Lower lobe of right lung (tissue), 2 donors: ENCODE measurements at regions not wholly inside any gene's neighbourhood (a gene's known extent, or its start where the extent isn't known, plus 50 kb on each side); places are given as distances from the start of the nearest gene placed in this dataset.

Experiments
- ATAC-seq, 2 donors: fragments of 200-7000 bp; cut with Tn5 transposase; one replicate each; pipeline ENCODE4 v1.9.1; 2020 to 2022; ENCODE audit warnings: mild to moderate bottlenecking in 2 of 2, moderate library complexity in 2 of 2
- DNase-seq: peaks from one replicate; pipeline ENCODE4 v3.0.0-alpha.2; 2020
- H3K27ac ChIP-seq: fragments of 200-600 bp; one replicate; pipeline ENCODE4 v1.8.0; 2022
- H3K27me3 ChIP-seq: fragments of 200-600 bp; one replicate; pipeline ENCODE4 v1.8.0; 2022; ENCODE audit warnings: low read depth
- H3K36me3 ChIP-seq: fragments of 200-600 bp; one replicate; pipeline ENCODE4 v1.8.0; 2022; ENCODE audit warnings: mild to moderate bottlenecking
- H3K4me1 ChIP-seq: fragments of 200-600 bp; one replicate; pipeline ENCODE4 v1.8.0; 2022
- H3K4me3 ChIP-seq: fragments of 200-600 bp; one replicate; pipeline ENCODE4 v1.8.0; 2022; ENCODE audit warnings: mild to moderate bottlenecking
- H3K9me3 ChIP-seq: fragments of 200-600 bp; one replicate; pipeline ENCODE4 v1.8.0; 2022
- intact Hi-C: fragments of 100-400 bp; cut with DNase I; formaldehyde crosslinking; loops from one replicate; pipeline ENCODE4 v1.11.0; 2022
- TF ChIP-seq, protein P1 (sequence below): fragments of 200-600 bp; IDR thresholded peaks from one replicate; pipeline ENCODE4 v1.8.0; 2022; ENCODE audit warnings: antibody characterized with exemption, mild to moderate bottlenecking
- donor health status: DM: no; HTN: yes; CAD: no; lungs with severe emphysema.

DNA sequence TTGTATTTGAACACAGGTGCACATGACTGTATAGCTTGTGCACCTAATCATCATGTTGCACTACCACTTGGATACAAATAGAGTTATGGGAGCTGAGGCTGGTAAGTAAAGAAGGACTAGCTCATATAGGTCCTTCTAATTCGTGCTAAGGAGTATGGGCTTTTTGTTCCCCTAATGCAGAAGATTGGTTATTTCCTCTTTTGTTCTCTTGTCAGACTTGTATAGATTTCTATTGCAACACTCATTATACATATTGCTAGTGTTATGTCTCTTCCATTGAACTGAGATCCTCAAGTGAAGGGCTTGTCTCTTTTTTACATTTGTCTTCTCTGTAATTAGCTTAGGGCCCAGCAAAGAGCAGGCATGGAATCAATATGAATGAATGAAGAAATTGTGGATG lies 54.1 kb upstream of the ARHGAP20 start:
- H3K27ac ChIP-seq: no peak overlapping the region
- H3K4me3 ChIP-seq: no peak overlapping the region
- H3K27me3 ChIP-seq: no peaks in the 10 kb centered on the region
- intact Hi-C loops: no loop called here
- no peaks in the 10 kb centered on the region for H3K36me3 ChIP-seq
- ATAC-seq: no peak
- H3K4me1 ChIP-seq: peaks cover 16% of the 10 kb centered on the region
- DNase-seq: no peak
- H3K9me3 ChIP-seq: no peaks in the 10 kb centered on the region
- TF ChIP-seq, protein P1, sequence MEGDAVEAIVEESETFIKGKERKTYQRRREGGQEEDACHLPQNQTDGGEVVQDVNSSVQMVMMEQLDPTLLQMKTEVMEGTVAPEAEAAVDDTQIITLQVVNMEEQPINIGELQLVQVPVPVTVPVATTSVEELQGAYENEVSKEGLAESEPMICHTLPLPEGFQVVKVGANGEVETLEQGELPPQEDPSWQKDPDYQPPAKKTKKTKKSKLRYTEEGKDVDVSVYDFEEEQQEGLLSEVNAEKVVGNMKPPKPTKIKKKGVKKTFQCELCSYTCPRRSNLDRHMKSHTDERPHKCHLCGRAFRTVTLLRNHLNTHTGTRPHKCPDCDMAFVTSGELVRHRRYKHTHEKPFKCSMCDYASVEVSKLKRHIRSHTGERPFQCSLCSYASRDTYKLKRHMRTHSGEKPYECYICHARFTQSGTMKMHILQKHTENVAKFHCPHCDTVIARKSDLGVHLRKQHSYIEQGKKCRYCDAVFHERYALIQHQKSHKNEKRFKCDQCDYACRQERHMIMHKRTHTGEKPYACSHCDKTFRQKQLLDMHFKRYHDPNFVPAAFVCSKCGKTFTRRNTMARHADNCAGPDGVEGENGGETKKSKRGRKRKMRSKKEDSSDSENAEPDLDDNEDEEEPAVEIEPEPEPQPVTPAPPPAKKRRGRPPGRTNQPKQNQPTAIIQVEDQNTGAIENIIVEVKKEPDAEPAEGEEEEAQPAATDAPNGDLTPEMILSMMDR: no peak

DNA sequence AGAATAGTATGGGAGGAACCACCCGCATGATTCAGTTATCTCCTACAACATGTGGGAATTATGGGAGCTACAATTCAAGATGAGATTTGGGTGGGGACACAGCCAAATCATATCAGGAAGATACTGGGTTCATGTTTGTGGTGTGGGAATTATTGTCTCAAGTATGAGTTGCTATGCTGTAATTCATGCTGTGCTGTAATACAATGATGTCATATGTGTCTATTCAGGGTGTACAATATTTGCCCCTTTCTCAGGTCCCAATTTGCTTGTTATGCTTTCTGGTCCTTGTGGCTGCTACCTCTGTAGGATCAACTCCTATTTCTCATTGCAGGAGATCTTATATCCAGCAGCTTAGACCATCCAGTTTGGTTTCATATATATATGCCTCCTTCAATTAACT lies 52.2 kb upstream of the ARHGAP20 start:
- Histone ChIP-seq H3K27ac (no peak overlapping the region), H3K36me3 (no peaks in the 10 kb centered on the region), H3K27me3 (no peaks in the 10 kb centered on the region), H3K4me3 (no peak overlapping the region), H3K4me1 (peaks cover 24% of the 10 kb centered on the region), H3K9me3 (no peaks in the 10 kb centered on the region)
- no peak for ATAC-seq
- DNase-seq: no peak
- TF ChIP-seq, protein P1: no peak
- intact Hi-C loops: no loop called here

DNA sequence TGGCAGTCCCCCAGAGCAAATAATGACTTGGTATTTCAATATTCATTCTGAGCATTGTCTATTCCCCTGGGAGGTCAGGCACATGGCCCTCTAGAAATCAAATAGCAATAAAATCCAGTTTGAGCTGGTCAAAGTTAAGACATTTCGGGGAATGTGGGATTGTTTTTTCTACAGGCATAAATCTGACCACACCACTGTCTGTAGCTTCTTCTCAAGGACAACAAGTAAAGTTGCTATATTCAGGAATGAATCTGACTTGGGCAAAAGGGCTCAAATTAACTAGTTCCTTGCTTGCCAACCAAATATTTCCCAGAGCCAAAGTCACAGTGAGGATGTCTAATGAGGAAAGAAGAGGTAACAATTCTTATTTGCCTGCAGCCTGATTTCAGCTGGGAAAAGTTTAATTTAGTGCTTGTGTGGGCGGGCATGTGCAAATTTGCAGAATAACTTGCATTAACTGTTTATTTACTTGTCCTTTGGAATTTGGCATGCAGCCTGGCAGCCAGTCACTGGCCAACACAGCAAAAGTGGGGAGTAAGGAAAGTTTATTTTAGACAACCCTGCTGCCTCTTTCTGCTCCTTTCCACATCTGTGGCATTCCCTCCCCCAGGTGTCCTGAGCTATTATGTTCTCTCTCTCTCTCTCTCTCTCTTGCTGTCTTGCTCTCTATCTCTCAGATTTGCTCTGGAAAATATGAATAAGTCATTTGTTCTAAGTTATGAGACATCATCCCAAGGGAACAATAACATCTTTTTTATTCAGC lies 51.2 kb upstream of the ARHGAP20 start:
- ATAC-seq: peak in 1 of 2 donors; percentile 44
- H3K9me3 ChIP-seq: no peaks in the 10 kb centered on the region
- peaks cover 25% of the 10 kb centered on the region for H3K4me1 ChIP-seq
- H3K27ac ChIP-seq: no peak overlapping the region
- H3K36me3 ChIP-seq: no peaks in the 10 kb centered on the region
- DNase-seq: no peak
- no peak overlapping the region for H3K4me3 ChIP-seq
- TF ChIP-seq, protein P1: no peak
- intact Hi-C loops: no loop called here
- H3K27me3 ChIP-seq: no peaks in the 10 kb centered on the region

DNA sequence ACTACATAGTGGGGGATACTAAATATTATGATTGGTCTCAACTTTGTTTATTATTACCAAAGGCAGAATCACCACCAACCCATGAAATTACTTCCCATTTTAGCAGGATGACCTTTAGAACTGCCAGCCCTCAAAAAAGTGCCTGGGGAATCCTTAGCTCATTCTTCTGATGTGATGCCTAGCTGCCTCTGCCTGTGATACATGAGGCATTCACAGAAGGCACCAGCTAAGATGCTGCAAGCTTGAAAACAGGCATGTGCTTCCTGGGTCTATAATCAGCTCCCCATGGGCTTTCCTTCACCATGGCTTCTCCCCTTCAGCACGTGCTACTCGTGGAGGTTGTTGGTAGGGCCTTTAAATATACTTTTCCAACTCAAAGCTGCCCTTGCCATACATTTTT lies 50.4 kb upstream of the ARHGAP20 start:
- no peaks in the 10 kb centered on the region for H3K9me3 ChIP-seq
- no peak overlapping the region for H3K4me3 ChIP-seq
- DNase-seq (no peak), ATAC-seq (no peak)
- H3K27me3 ChIP-seq: no peaks in the 10 kb centered on the region
- TF ChIP-seq, protein P1: no peak
- H3K27ac ChIP-seq: no peak overlapping the region
- intact Hi-C loops: no loop called here
- H3K4me1 ChIP-seq: peaks cover 25% of the 10 kb centered on the region
- H3K36me3 ChIP-seq: no peaks in the 10 kb centered on the region
